Body of pancreas (tissue), 4 donors: ENCODE measurements at regions not wholly inside any gene's neighbourhood (a gene's known extent, or its start where the extent isn't known, plus 50 kb on each side); places are given as distances from the start of the nearest gene placed in this dataset.

Experiments
- CTCF ChIP-seq, 7 experiments: fragments of 450-650 bp in 4 of 7; fragments of 200-600 bp in 3 of 7; sonication (generic) in 3 of 7; IDR thresholded peaks; one replicate each; pipeline ENCODE4 v1.5.1; 2016 to 2019; ENCODE audit warnings: antibody characterized with exemption in 7 of 7
- POLR2A ChIP-seq, 3 donors: fragments of 450-650 bp; IDR thresholded peaks; one replicate each; pipeline ENCODE4 v1.6.1; 2016; ENCODE audit warnings: antibody characterized with exemption in 3 of 3, mild to moderate bottlenecking in 2 of 3

GRCh38 chr9:79512251-79512650 is 59.5 kb upstream of the TLE4 start:
- TF ChIP-seq CTCF (IDR thresholded peaks at IDR 0.05): no peak
- no peak for TF ChIP-seq POLR2A (IDR thresholded peaks at IDR 0.05)
